Stimulated activated effector memory CD8-positive, alpha-beta T cell treated with anti-CD3 and anti-CD28 coated beads, Interleukin-12 subunit alpha, Interleukin-12 subunit beta, amount 100 ng/mL, for 72 hours (primary cell): ENCODE measurements at regions not wholly inside any gene's neighbourhood (a gene's known extent, or its start where the extent isn't known, plus 50 kb on each side); places are given as distances from the start of the nearest gene placed in this dataset.

Experiments used
- ATAC-seq: fragments of 150-1000 bp; cut with Tn5 transposase; 2 replicates; pipeline ENCODE4 v1.10.0; 2021
- DNase-seq, 2 donors: peaks; one replicate each; pipeline ENCODE4 v3.0.0; 2021 to 2022; ENCODE audit warnings: low spot score in 2 of 2
- H3K27ac Mint-ChIP-seq: one replicate; pipeline ENCODE4 v1.8.0; 2022; ENCODE audit warnings: mild to moderate bottlenecking, mixed read lengths
- H3K36me3 Mint-ChIP-seq: one replicate; pipeline ENCODE4 v1.8.0; 2022; ENCODE audit warnings: mild to moderate bottlenecking, mixed read lengths
- H3K4me1 Mint-ChIP-seq: one replicate; pipeline ENCODE4 v1.8.0; 2022; ENCODE audit warnings: mixed read lengths
- H3K4me3 Mint-ChIP-seq: one replicate; pipeline ENCODE4 v1.8.0; 2022; ENCODE audit warnings: mild to moderate bottlenecking, mixed read lengths
- H3K9me3 Mint-ChIP-seq: one replicate; pipeline ENCODE4 v1.8.0; 2022; ENCODE audit warnings: mixed read lengths

GRCh38 chr10:130551676-130552075 lies 415.5 kb downstream of the GLRX3 start:
- peak in 1 of 2 donors; percentile 18 for DNase-seq
- Mint-ChIP-seq H3K36me3 (no peaks in the 10 kb centered on the region), H3K4me3 (no peak overlapping the region), H3K27ac (no peak overlapping the region), H3K9me3 (peaks cover 4% of the 10 kb centered on the region), H3K4me1 (no peaks in the 10 kb centered on the region)
- ATAC-seq, result no peak

GRCh38 chr10:130553826-130554225 lies 417.6 kb downstream of the GLRX3 start:
- Mint-ChIP-seq H3K9me3 (peaks cover 4% of the 10 kb centered on the region), H3K4me1 (no peaks in the 10 kb centered on the region), H3K36me3 (no peaks in the 10 kb centered on the region), H3K4me3 (no peak overlapping the region), H3K27ac (no peak overlapping the region)
- no peak for DNase-seq
- peak; percentile 11 for ATAC-seq

GRCh38 chr10:130554701-130555410 lies 418.7 kb downstream of the GLRX3 start:
- no peaks in the 10 kb centered on the region for H3K36me3 Mint-ChIP-seq

GRCh38 chr10:130555411-130555750 lies 419.2 kb downstream of the GLRX3 start:
- H3K27ac Mint-ChIP-seq, result no peak overlapping the region
- no peak for DNase-seq
- H3K9me3 Mint-ChIP-seq, result peaks cover 4% of the 10 kb centered on the region
- no peaks in the 10 kb centered on the region for H3K36me3 Mint-ChIP-seq
- no peaks in the 10 kb centered on the region for H3K4me1 Mint-ChIP-seq
- H3K4me3 Mint-ChIP-seq, result no peak overlapping the region
- no peak for ATAC-seq

More at GRCh38 chr10:130554701-130555410, 418.7 kb downstream of the GLRX3 start:
- no peak for DNase-seq
- ATAC-seq, result no peak
- no peak overlapping the region for H3K27ac Mint-ChIP-seq
- no peak overlapping the region for H3K4me3 Mint-ChIP-seq
- H3K9me3 Mint-ChIP-seq, result peaks cover 4% of the 10 kb centered on the region
- H3K4me1 Mint-ChIP-seq, result no peaks in the 10 kb centered on the region

GRCh38 chr10:130557181-130557845 lies 421.1 kb downstream of the GLRX3 start:
- Mint-ChIP-seq H3K27ac (no peak overlapping the region), H3K4me1 (no peaks in the 10 kb centered on the region), H3K36me3 (no peaks in the 10 kb centered on the region), H3K9me3 (peaks cover 4% of the 10 kb centered on the region), H3K4me3 (no peak overlapping the region)
- DNase-seq (no peak), ATAC-seq (no peak)

- H3K9me3 Mint-ChIP-seq, result peaks cover 4% of the 10 kb centered on the region
- ATAC-seq (no peak), DNase-seq (no peak)
- H3K4me3 Mint-ChIP-seq, result no peak overlapping the region
- H3K27ac Mint-ChIP-seq, result no peak overlapping the region
- no peaks in the 10 kb centered on the region for H3K36me3 Mint-ChIP-seq
- H3K4me1 Mint-ChIP-seq, result no peaks in the 10 kb centered on the region
Observed at GRCh38 chr10:130558746-130559546, 422.8 kb downstream of the GLRX3 start.

GRCh38 chr10:130559547-130559880 lies 423.3 kb downstream of the GLRX3 start:
- H3K4me3 Mint-ChIP-seq, result no peak overlapping the region
- H3K27ac Mint-ChIP-seq, result no peak overlapping the region
- H3K4me1 Mint-ChIP-seq, result no peaks in the 10 kb centered on the region
- DNase-seq (no peak), ATAC-seq (no peak)
- H3K36me3 Mint-ChIP-seq, result no peaks in the 10 kb centered on the region
- peaks cover 4% of the 10 kb centered on the region for H3K9me3 Mint-ChIP-seq

GRCh38 chr10:130560116-130560515 lies 423.9 kb downstream of the GLRX3 start:
- ATAC-seq (no peak), DNase-seq (no peak)
- no peak overlapping the region for H3K27ac Mint-ChIP-seq
- no peaks in the 10 kb centered on the region for H3K4me1 Mint-ChIP-seq
- H3K4me3 Mint-ChIP-seq, result no peak overlapping the region
- H3K9me3 Mint-ChIP-seq, result peaks cover 4% of the 10 kb centered on the region
- H3K36me3 Mint-ChIP-seq, result no peaks in the 10 kb centered on the region

GRCh38 chr10:130560573-130560972 lies 424.4 kb downstream of the GLRX3 start:
- Mint-ChIP-seq H3K4me3 (no peak overlapping the region), H3K4me1 (no peaks in the 10 kb centered on the region), H3K27ac (no peak overlapping the region), H3K36me3 (no peaks in the 10 kb centered on the region), H3K9me3 (peaks cover under 1% of the 10 kb centered on the region)
- ATAC-seq, result no peak
- DNase-seq, result no peak

- no peaks in the 10 kb centered on the region for H3K9me3 Mint-ChIP-seq
- no peak overlapping the region for H3K4me3 Mint-ChIP-seq
- no peaks in the 10 kb centered on the region for H3K4me1 Mint-ChIP-seq
- DNase-seq (no peak), ATAC-seq (no peak)
- no peaks in the 10 kb centered on the region for H3K36me3 Mint-ChIP-seq
- H3K27ac Mint-ChIP-seq, result no peak overlapping the region
Observed at GRCh38 chr10:130561681-130562080, 425.5 kb downstream of the GLRX3 start.

- no peak overlapping the region for H3K27ac Mint-ChIP-seq
- H3K4me1 Mint-ChIP-seq, result no peaks in the 10 kb centered on the region
- ATAC-seq, result no peak
- DNase-seq, result no peak
- no peak overlapping the region for H3K4me3 Mint-ChIP-seq
- H3K9me3 Mint-ChIP-seq, result no peaks in the 10 kb centered on the region
- no peaks in the 10 kb centered on the region for H3K36me3 Mint-ChIP-seq
Observed at GRCh38 chr10:130567011-130567410, 430.8 kb downstream of the GLRX3 start.

GRCh38 chr10:130567436-130567835 lies 431.2 kb downstream of the GLRX3 start:
- H3K9me3 Mint-ChIP-seq, result no peaks in the 10 kb centered on the region
- DNase-seq (no peak), ATAC-seq (no peak)
- H3K27ac Mint-ChIP-seq, result no peak overlapping the region
- no peaks in the 10 kb centered on the region for H3K4me1 Mint-ChIP-seq
- no peak overlapping the region for H3K4me3 Mint-ChIP-seq
- H3K36me3 Mint-ChIP-seq, result no peaks in the 10 kb centered on the region

GRCh38 chr10:130568246-130568645 lies 432.1 kb downstream of the GLRX3 start:
- H3K27ac Mint-ChIP-seq, result no peak overlapping the region
- no peak for ATAC-seq
- no peaks in the 10 kb centered on the region for H3K36me3 Mint-ChIP-seq
- no peak overlapping the region for H3K4me3 Mint-ChIP-seq
- no peak for DNase-seq
- peaks cover 1% of the 10 kb centered on the region for H3K9me3 Mint-ChIP-seq
- H3K4me1 Mint-ChIP-seq, result no peaks in the 10 kb centered on the region

GRCh38 chr10:130570074-130570473 lies 433.9 kb downstream of the GLRX3 start:
- DNase-seq, result no peak
- H3K36me3 Mint-ChIP-seq, result no peaks in the 10 kb centered on the region
- no peaks in the 10 kb centered on the region for H3K4me1 Mint-ChIP-seq
- ATAC-seq, result no peak
- H3K9me3 Mint-ChIP-seq, result peaks cover 3% of the 10 kb centered on the region
- H3K27ac Mint-ChIP-seq, result no peak overlapping the region
- no peak overlapping the region for H3K4me3 Mint-ChIP-seq

GRCh38 chr10:130571674-130572073 lies 435.5 kb downstream of the GLRX3 start:
- Mint-ChIP-seq H3K4me3 (no peak overlapping the region), H3K9me3 (peaks cover 3% of the 10 kb centered on the region), H3K27ac (no peak overlapping the region), H3K4me1 (no peaks in the 10 kb centered on the region), H3K36me3 (no peaks in the 10 kb centered on the region)
- DNase-seq, result no peak
- no peak for ATAC-seq

- Mint-ChIP-seq H3K4me3 (no peak overlapping the region), H3K4me1 (no peaks in the 10 kb centered on the region), H3K9me3 (peaks cover 3% of the 10 kb centered on the region), H3K36me3 (no peaks in the 10 kb centered on the region), H3K27ac (no peak overlapping the region)
- DNase-seq (no peak), ATAC-seq (no peak)
Observed at GRCh38 chr10:130573446-130573845, 437.3 kb downstream of the GLRX3 start.
